DMS79 (cell line): ENCODE measurements at regions not wholly inside any gene's neighbourhood (a gene's known extent, or its start where the extent isn't known, plus 50 kb on each side); places are given as distances from the start of the nearest gene placed in this dataset.

Experiments used
- DNase-seq: peaks from one replicate; lab custom pipeline; 2025; lab: John Stamatoyannopoulos, UW

- no peak for DNase-seq
Observed at GRCh38 chr12:107525063-107525718, 160.4 kb upstream of the PWP1 start.

GRCh38 chr12:107525719-107526554, 159.7 kb upstream of the PWP1 start:
- no peak for DNase-seq

- DNase-seq, result no peak
Observed at GRCh38 chr12:107526555-107527180, 158.9 kb upstream of the PWP1 start.

GRCh38 chr12:107528731-107529365, 156.8 kb upstream of the PWP1 start:
- DNase-seq, result no peak

- DNase-seq, result no peak
Observed at GRCh38 chr12:107529991-107530390, 155.6 kb upstream of the PWP1 start.

GRCh38 chr12:107530701-107531100, 154.9 kb upstream of the PWP1 start:
- DNase-seq, result no peak

GRCh38 chr12:107533218-107533617, 152.4 kb upstream of the PWP1 start:
- DNase-seq, result no peak

GRCh38 chr12:107536613-107537012, 149.0 kb upstream of the PWP1 start:
- no peak for DNase-seq

GRCh38 chr12:107537464-107538119, 148.0 kb upstream of the PWP1 start:
- no peak for DNase-seq

- no peak for DNase-seq
Observed at GRCh38 chr12:107539196-107539939, 146.2 kb upstream of the PWP1 start.

- no peak for DNase-seq
Observed at GRCh38 chr12:107541001-107541705, 144.4 kb upstream of the PWP1 start.

GRCh38 chr12:107543416-107543815, 142.2 kb upstream of the PWP1 start:
- DNase-seq, result no peak

- no peak for DNase-seq
Observed at GRCh38 chr12:107543841-107544240, 141.8 kb upstream of the PWP1 start.

- DNase-seq, result no peak
Observed at GRCh38 chr12:107544937-107545336, 140.7 kb upstream of the PWP1 start.

GRCh38 chr12:107545737-107546353, 139.8 kb upstream of the PWP1 start:
- no peak for DNase-seq

GRCh38 chr12:107547389-107547788, 138.2 kb upstream of the PWP1 start:
- no peak for DNase-seq

GRCh38 chr12:107549651-107550480, 135.7 kb upstream of the PWP1 start:
- DNase-seq, result no peak

- no peak for DNase-seq
Observed at GRCh38 chr12:107551434-107551833, 134.2 kb upstream of the PWP1 start.

GRCh38 chr12:107552263-107552662, 133.3 kb upstream of the PWP1 start:
- no peak for DNase-seq
